Keratinocyte (primary cell): ENCODE measurements at regions not wholly inside any gene's neighbourhood (a gene's known extent, or its start where the extent isn't known, plus 50 kb on each side); places are given as distances from the start of the nearest gene placed in this dataset.

Experiments
- DNase-seq: peaks from one replicate; pipeline ENCODE4 v3.0.0-alpha.2; 2011; ENCODE audit warnings: low read depth, missing footprints, low spot score
- FAIRE-seq: peaks from 2 replicates; lab custom pipeline; 2011; peaks lifted over from hg19 to GRCh38; lab: Jason Lieb, UNC
- H2AFZ ChIP-seq: 2 replicates; pipeline ENCODE4 v1.6.0; 2012; ENCODE audit warnings: low read length, control low read depth, inconsistent platforms; ENCODE audit not compliant: control insufficient read depth
- H3K27ac ChIP-seq: 2 replicates; pipeline ENCODE4 v1.5.1; 2011; ENCODE audit warnings: low read length; ENCODE audit not compliant: control insufficient read depth, insufficient read depth
- H3K27me3 ChIP-seq: 3 replicates; pipeline ENCODE4 v1.6.0; 2011; ENCODE audit warnings: low read length; ENCODE audit not compliant: control insufficient read depth, insufficient read depth; ENCODE audit errors: extremely low read depth
- H3K36me3 ChIP-seq, 2 experiments: 2 replicates in 1 of 2; 3 replicates in 1 of 2; pipeline ENCODE4 v1.5.1; 2011; ENCODE audit warnings: low read length in 2 of 2, mild to moderate bottlenecking in 1 of 2; ENCODE audit not compliant: control insufficient read depth in 2 of 2, insufficient read depth in 2 of 2; ENCODE audit errors: extremely low read depth in 1 of 2
- H3K4me1 ChIP-seq: 3 replicates; pipeline ENCODE4 v1.5.1; 2011; ENCODE audit warnings: low read length; ENCODE audit not compliant: control insufficient read depth, insufficient read depth; ENCODE audit errors: extremely low read depth
- H3K4me2 ChIP-seq: 3 replicates; pipeline ENCODE4 v1.6.0; 2011; ENCODE audit warnings: low read depth, low read length; ENCODE audit not compliant: control insufficient read depth, insufficient read depth; ENCODE audit errors: extremely low read depth
- H3K4me3 ChIP-seq, 3 experiments: fragments of 200-600 bp in 1 of 3; sonication (generic) in 1 of 3; 2 replicates in 2 of 3; 3 replicates in 1 of 3; pipeline ENCODE4 v1.5.1; 2011 to 2016; ENCODE audit warnings: low read length in 3 of 3, mild to moderate bottlenecking in 3 of 3, control low read depth in 2 of 3, inconsistent platforms in 1 of 3, low read depth in 1 of 3, mixed read lengths in 1 of 3, mixed run types in 1 of 3, moderate library complexity in 1 of 3; ENCODE audit not compliant: control insufficient read depth in 2 of 3, insufficient read depth in 2 of 3; ENCODE audit errors: extremely low read depth in 1 of 3
- H3K79me2 ChIP-seq: 2 replicates; pipeline ENCODE4 v1.6.0; 2012; ENCODE audit warnings: low read length; ENCODE audit not compliant: control insufficient read depth, insufficient read depth
- H3K9ac ChIP-seq: 3 replicates; pipeline ENCODE4 v1.6.0; 2011; ENCODE audit warnings: low read length; ENCODE audit not compliant: control insufficient read depth, insufficient read depth; ENCODE audit errors: extremely low read depth
- H3K9me1 ChIP-seq: 3 replicates; pipeline ENCODE4 v1.6.0; 2011; ENCODE audit warnings: low read length; ENCODE audit not compliant: control insufficient read depth, insufficient read depth; ENCODE audit errors: extremely low read depth
- H3K9me3 ChIP-seq: 2 replicates; pipeline ENCODE4 v1.5.1; 2012; ENCODE audit warnings: low read depth, low read length; ENCODE audit not compliant: control insufficient read depth
- H4K20me1 ChIP-seq: 3 replicates; pipeline ENCODE4 v1.6.0; 2011; ENCODE audit warnings: low read length; ENCODE audit not compliant: control insufficient read depth, insufficient read depth; ENCODE audit errors: extremely low read depth
- EZH2 ChIP-seq: IDR thresholded peaks from one replicate; pipeline ENCODE4 v1.6.1; 2012; ENCODE audit warnings: inconsistent platforms, mild to moderate bottlenecking, low read length, moderate library complexity
- dilution Hi-C: fragments of 300-500 bp; cut with MboI; formaldehyde crosslinking; loops from one replicate; pipeline ENCODE4 v1.7.0; 2020; ENCODE audit warnings: low sequenced_read_pairs; ENCODE audit not compliant: extremely low pct_ligation_motif_present
- TF ChIP-seq, protein P1 (sequence below), 3 experiments: IDR thresholded peaks in 1 of 3; conservative IDR thresholded peaks in 1 of 3; optimal IDR thresholded peaks in 1 of 3; 2 replicates in 2 of 3; 3 replicates in 1 of 3; pipeline versions ENCODE3 to v1.5.1; 2011; ENCODE audit warnings: low read length in 3 of 3, mild to moderate bottlenecking in 3 of 3, moderate library complexity in 2 of 3, control low read depth in 1 of 3, inconsistent platforms in 1 of 3; ENCODE audit not compliant: insufficient read depth in 2 of 3; ENCODE audit errors: extremely low read depth in 1 of 3

DNA sequence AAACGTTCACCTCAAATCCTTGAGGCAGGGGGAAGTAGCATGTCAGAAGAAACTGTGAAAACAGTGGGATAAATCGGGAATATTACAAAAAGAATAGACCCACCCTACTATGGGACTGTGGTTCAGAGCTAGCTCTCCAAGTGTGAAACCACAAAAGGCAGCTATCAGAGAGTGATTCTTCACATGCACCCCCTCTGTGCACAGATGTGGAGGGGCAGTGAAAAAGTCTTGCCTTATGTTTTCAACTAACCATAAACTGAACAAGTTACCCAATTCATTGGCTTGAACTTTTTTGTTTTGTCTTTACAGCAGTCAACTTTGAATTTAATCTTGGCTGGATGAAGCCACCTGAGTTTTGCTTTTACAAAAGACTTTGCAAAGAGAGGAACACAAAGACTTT lies 98.8 kb upstream of the NR4A3 start:
- DNase-seq: no peak
- no peaks in the 10 kb centered on the region for H3K9me1 ChIP-seq
- no peak for FAIRE-seq
- no peak for TF ChIP-seq EZH2
- H4K20me1 ChIP-seq: no peaks in the 10 kb centered on the region
- no peak overlapping the region for H3K27ac ChIP-seq
- dilution Hi-C loops: no loop called here
- H3K4me2 ChIP-seq: no peak overlapping the region
- H3K9me3 ChIP-seq: no peaks in the 10 kb centered on the region
- H2AFZ ChIP-seq: no peak overlapping the region
- H3K27me3 ChIP-seq: no peaks in the 10 kb centered on the region
- H3K4me1 ChIP-seq: no peaks in the 10 kb centered on the region
- H3K36me3 ChIP-seq: no peaks in the 10 kb centered on the region
- no peak overlapping the region for H3K9ac ChIP-seq
- H3K4me3 ChIP-seq: no peak overlapping the region
- no peaks in the 10 kb centered on the region for H3K79me2 ChIP-seq

DNA sequence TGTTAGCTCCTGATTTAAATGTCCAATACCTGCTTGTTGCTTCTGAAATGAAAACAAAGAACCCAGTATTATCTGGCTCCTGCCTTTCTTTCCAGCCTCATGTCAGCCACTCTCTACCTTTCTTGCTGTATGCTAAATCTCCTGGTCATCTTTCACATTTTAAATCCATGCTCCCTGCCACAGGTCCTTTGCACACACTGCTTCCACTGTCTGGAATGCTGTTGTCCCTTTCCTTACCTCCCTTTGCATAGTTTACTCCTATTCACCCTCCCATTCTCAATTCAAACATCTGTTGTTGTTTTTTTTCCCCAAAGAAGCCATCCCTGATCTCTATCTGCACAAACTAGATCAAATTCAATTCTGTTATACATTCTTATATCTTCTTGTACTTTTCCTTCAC lies 97.0 kb upstream of the NR4A3 start:
- Histone ChIP-seq H3K4me1 (no peaks in the 10 kb centered on the region), H4K20me1 (no peaks in the 10 kb centered on the region), H3K9me3 (no peaks in the 10 kb centered on the region), H3K9ac (no peak overlapping the region), H3K4me3 (no peak overlapping the region), H3K27ac (no peak overlapping the region), H3K36me3 (no peaks in the 10 kb centered on the region), H3K79me2 (no peaks in the 10 kb centered on the region), H2AFZ (no peak overlapping the region), H3K4me2 (no peak overlapping the region), H3K27me3 (no peaks in the 10 kb centered on the region), H3K9me1 (no peaks in the 10 kb centered on the region)
- no peak for FAIRE-seq
- dilution Hi-C loops: no loop called here
- DNase-seq: no peak
- TF ChIP-seq, protein P1, sequence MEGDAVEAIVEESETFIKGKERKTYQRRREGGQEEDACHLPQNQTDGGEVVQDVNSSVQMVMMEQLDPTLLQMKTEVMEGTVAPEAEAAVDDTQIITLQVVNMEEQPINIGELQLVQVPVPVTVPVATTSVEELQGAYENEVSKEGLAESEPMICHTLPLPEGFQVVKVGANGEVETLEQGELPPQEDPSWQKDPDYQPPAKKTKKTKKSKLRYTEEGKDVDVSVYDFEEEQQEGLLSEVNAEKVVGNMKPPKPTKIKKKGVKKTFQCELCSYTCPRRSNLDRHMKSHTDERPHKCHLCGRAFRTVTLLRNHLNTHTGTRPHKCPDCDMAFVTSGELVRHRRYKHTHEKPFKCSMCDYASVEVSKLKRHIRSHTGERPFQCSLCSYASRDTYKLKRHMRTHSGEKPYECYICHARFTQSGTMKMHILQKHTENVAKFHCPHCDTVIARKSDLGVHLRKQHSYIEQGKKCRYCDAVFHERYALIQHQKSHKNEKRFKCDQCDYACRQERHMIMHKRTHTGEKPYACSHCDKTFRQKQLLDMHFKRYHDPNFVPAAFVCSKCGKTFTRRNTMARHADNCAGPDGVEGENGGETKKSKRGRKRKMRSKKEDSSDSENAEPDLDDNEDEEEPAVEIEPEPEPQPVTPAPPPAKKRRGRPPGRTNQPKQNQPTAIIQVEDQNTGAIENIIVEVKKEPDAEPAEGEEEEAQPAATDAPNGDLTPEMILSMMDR (optimal IDR thresholded peaks at IDR 0.05 in 1 of 3, IDR thresholded peaks at IDR 0.05 in 1 of 3, conservative IDR thresholded peaks at IDR 0.05 in 1 of 3; ENCODE audit: extremely low read depth in 1 of 3, insufficient read depth in 2 of 3, low read length in 3 of 3): no peak
- no peak for TF ChIP-seq EZH2

DNA sequence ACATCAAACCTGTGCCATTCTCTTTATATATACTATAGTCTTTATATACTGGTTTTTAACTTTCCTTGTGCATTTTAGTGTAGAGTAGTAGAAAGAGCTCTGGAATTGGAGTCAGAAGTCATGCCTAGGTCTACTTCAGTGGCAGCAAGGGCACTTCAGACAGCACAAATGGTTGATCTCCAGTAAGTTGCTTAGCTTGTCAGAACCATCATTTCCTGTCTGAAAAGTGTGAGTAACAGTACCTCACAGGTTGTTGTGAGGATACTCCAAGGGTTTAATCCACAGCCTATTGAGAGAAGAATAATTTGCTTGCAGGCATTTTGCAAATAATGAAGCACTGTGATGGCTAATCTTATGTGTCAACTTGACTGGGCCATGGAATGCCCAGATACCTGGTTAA lies 95.8 kb upstream of the NR4A3 start:
- TF ChIP-seq, protein P1 (optimal IDR thresholded peaks at IDR 0.05 in 1 of 3, IDR thresholded peaks at IDR 0.05 in 1 of 3, conservative IDR thresholded peaks at IDR 0.05 in 1 of 3; ENCODE audit: extremely low read depth in 1 of 3, insufficient read depth in 2 of 3, low read length in 3 of 3): no peak
- TF ChIP-seq EZH2: no peak
- Histone ChIP-seq H3K9me3 (no peaks in the 10 kb centered on the region), H3K36me3 (no peaks in the 10 kb centered on the region), H3K4me2 (no peak overlapping the region), H3K4me1 (no peaks in the 10 kb centered on the region), H3K27me3 (no peaks in the 10 kb centered on the region), H4K20me1 (no peaks in the 10 kb centered on the region), H3K9me1 (no peaks in the 10 kb centered on the region), H3K9ac (no peak overlapping the region), H2AFZ (no peak overlapping the region), H3K27ac (no peak overlapping the region), H3K4me3 (no peak overlapping the region), H3K79me2 (no peaks in the 10 kb centered on the region)
- dilution Hi-C loops: no loop called here
- no peak for DNase-seq
- no peak for FAIRE-seq
